Right hindlimb (tissue), 1 donor: ENCODE measurements at regions not wholly inside any gene's neighbourhood (a gene's known extent, or its start where the extent isn't known, plus 50 kb on each side); places are given as distances from the start of the nearest gene placed in this dataset.

ENCODE experiments used
- DNase-seq: peaks from one replicate; pipeline ENCODE4 v3.0.0-alpha.2; 2018

DNA sequence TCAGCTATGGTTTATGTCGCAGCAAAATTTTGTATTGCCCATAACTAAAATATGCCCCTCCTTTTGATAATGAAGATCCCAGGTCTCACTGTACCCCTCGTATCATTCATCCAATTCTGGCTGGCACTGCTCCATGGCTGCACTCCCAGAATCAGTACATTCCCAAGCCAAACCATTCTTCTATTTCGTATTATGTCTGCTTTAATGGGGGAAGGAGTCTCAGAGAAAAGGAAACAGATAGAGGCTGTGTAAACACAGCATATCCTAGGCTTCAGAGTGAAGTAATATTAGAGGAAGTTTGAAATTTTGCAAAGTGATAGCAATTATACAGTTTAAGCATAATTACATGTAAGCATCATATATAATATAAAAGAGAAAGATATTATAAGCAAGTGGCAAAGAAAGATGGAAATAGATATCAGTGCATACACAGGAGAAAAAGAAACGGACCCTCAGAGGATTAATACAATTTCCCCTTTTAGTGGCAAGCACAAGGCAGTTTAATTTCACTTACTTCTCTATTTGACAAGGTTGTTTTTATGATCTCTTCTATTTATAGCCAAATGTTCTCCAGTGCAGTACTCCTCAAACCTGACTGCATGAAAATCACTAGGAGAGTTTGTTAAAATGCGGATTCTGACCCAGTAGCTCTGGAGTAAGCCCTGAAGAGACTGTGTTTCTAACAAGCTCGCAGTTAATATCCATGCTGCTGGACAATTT lies 56.5 kb upstream of the TENT5A start:
- peak; percentile 48 for DNase-seq

DNA sequence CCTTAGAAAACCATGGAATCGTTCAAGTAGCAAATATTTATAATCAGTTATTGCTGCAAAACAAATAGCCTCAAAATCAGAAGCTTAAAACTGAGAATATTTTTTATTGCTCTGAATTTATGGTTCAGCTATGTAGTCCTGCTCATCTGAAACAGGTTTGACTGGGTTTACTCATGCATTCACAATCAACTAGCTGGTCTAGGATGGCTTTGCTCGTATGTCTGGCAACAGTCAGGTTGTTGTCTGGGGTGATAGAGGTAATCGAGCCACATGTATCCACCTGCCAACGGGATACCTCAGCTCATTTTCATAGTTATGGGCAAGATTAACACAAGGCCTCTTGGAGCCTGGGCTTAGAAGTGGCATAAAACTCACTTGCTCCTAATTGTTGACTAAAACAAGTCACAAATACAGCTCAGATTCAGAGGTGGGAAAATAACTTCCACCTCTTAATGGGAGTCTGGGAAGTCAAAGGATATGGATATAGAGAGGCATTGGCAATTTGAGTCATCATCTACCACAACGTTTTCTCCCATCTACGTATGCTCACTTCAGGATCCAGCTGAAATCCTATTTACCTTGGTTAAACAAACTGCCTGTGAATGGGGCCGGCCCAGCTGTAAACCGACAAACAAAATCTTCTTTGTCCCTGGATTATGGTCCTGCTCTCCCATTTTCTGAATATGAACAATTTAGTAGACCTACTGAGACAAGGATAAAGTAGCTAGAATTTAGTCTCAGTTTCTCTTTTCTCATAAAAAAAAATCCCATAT lies 54.5 kb upstream of the TENT5A start:
- no peak for DNase-seq

DNA sequence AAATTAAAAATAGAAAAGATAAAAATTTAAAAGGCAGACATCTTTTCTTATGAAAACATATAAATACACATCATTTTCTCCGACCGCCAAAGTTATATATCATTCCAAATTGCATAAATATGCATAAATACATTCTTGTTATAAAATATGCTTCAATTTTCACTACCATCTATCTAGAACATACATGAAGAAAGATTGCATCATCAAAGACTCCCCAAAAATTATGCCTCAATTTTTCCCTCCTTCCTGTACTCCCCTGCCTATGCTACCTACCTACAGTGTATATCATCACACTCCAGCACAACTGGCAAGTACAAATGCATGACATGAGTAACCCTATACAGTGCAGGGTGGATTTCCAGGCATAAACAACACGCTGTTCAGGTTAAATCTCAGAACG lies 49.9 kb upstream of the TENT5A start:
- DNase-seq, result no peak
